DMS114 treated with DMSO at 0.1 percent for 48 hours (cell line): ENCODE measurements at regions not wholly inside any gene's neighbourhood (a gene's known extent, or its start where the extent isn't known, plus 50 kb on each side); places are given as distances from the start of the nearest gene placed in this dataset.

Experiments
- DNase-seq: peaks from one replicate; lab custom pipeline; 2025; ENCODE audit not compliant: unreplicated experiment; lab: John Stamatoyannopoulos, UW

DNA sequence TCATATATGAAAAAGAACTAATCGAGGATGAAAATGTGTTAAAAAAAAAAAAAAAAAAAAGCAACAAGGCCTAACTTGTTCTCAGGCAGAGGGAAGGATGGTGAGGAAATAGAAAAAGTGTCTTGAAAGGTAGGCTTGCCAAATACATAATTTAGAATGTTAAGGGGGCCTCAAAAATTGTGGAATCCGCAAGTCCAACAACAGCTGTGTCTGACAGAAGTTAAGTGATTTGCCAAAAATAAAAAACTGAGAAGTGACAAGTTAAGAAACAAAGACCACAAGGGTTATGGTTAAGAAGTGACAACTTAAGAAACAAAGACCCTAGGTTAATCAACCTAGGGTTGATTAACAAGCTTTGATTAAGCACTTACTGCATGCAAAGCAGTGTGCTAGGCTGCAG is 110.6 kb downstream of the P2RY1 start:
- no peak for DNase-seq

DNA sequence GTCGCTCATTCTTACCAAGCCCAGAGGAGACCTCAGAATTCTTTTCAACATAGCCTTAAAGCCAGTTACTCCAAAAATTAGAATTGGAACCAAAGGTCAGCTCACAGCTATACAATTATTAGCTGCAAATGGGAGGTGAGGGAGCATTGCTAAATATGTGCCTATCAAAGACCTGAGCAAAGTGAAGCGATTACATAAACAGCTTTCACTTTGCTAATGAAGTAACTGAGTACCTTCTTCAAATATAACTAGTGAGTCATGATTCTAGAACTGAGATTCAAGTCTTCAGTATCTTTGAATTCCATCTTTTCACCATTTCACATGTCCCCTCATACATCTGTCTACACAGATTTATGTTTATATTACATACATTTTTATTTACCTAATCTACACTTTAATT is 122.6 kb downstream of the P2RY1 start:
- no peak for DNase-seq

DNA sequence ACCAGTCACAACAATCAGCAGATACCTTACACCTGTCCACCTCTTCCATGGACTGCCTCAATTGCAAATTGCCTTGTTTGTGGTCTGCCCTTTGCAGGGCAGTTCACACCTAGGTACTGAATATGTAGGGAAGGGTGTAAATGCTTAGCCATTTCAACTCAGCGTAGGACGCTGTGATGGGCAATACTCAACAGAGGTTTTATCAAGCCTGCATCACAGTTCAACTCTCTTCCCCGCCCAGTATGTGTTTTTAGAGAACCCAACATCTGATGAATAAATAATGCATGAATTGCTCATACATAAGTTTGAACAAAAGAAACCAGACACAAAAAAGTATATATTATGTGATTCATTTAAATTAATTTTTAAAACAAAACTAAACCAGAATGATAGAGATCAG is 124.4 kb downstream of the P2RY1 start:
- no peak for DNase-seq

DNA sequence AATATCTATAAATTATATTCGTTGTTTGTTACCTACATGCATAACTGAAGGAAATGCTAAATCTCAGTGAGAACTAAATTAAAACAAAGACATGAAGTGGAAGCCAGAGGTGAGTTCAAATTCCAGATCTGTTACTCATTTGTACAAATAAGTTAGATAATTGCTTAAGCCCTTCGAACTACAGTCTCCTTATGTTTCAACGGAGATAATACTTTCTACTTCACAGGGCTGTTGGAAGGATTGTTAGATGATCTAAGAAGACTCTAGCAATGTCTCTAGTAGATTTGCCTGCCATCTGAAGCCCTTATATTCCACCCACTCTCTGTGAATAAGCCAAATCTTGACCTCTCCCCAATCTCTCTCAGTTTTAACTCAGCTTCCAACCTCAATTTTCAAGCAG is 125.8 kb downstream of the P2RY1 start:
- DNase-seq = no peak

DNA sequence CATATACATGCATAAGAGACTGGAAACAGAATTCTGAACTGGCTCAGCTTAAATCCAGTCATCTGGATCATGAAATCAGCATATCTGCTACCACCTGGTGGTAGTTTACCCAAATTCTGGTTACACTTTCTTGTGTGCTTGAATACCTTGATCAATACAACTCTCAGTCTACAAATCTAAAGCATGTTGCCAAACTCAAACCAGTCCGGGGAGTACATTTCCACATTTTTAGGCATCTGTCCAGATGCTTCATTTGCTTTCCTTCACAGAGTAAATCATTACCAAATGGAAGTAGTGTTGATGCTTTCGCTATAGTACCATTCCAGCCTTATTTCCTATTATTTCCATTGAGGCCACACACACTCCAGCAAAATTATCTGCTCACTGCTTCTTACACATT is 126.4 kb downstream of the P2RY1 start:
- DNase-seq = peak; percentile 3

DNA sequence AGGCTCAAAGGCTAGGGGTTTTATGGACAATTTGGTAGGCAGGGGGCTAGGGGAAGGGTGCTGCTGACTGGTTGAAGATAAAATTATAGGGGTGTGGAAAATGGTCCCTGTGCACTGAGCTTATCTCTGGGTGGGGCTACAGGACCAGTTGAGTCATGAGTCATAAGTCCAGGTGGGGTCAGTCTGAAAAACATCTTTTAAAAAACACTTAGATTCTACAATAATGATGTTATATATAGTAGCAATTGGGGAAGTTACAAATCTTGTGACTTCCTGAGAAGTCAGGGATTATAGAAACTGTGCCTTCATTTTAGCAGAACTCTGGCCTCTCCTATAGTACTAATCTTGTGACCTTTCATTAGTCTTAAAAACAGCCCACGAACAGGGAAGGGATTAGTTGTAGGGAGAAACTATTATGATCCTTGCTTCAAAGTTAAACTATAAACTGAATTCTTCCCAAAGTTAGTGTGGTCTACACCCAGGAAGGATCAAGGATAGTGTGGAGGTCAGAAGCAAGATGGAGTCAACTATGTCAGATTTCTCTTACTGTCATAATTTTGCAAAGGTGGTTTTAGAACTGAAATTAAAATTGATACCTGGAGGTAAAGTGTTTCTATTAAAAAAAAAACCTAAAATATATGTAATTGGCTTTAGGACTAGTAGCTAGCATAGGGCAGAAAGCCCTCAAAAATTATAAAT is 130.1 kb downstream of the P2RY1 start:
- DNase-seq = no peak

DNA sequence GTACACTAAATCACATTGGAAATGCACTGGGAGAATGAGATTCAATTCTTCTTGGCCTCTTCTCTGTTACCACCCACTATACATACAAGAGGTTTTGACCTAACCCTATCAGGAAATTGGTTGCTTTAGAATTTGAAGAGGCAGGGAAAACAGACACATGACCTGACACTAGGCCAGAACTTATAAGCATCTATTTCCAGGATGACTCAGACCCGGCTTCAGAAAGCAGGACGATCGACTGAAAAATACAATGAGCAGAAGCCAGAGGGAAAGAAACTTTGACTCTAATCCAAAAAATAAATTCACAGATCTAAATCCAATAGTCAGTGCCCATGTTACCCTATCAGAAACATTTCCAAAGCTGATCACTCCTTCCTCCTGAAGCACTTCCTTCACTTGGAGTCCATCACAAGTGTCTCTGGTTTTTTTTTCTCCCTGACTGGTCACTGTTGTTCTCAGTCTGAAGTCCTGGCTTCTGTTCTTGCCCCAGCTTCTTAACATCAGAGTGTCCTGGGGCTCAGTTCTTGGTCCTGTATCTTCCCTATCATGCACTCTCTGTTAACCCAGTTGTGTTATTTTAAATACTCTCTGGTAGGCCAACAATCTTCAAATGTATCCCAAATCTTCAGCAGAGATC is 133.6 kb downstream of the P2RY1 start:
- no peak for DNase-seq

DNA sequence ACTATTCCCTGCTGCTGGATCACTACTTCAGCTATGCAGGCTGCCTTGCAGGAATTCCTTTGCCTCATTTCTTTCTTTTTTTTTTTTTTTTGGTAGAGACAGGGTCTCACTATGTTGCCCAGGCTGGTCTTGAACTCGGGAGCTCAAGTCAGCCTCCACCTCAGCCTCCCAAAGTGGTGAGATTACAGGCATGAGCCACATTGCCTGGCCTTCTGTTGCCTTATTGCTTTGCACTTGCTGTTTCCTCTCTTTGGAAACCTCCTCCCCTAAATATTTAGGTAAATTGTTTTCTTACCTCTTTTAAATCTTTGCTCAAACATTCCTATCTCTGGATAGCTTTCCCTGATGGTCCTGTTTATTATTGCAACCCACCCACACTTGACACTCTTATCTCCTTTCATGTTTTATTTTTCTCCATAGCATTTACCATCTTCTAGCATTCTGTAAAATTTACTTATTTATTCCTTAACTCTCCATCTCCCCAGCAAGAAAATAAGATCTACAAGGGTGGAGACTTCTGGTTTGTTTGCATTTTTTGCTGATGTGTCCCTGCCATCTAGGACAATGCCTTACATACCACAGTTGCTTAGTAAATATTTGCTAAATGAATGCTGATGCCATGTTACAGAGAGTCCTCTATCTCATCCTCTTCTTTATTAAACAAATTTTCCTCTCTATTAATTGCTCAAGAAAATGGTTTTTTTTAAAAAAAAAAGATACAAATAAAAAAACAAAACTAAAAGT is 134.8 kb downstream of the P2RY1 start:
- no peak for DNase-seq

DNA sequence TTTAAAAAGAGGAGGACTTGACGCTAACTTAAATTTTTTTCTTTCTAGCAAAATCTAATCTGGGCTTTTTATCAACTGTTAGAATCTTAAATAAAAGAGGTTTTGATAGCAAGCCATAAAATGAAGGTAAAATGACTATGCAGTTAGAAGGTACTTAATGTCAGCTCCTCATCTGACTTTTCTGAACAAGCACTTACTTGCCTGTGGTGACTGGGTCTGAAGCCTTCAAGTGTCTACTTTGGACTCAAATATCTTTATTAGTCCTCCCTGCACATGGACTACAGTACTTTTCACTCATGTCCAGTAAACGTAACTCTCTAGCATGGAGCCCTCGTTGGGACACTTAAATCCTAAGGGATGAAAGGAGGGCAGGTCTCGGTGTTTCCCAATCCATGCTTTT is 135.9 kb downstream of the P2RY1 start:
- DNase-seq = no peak

DNA sequence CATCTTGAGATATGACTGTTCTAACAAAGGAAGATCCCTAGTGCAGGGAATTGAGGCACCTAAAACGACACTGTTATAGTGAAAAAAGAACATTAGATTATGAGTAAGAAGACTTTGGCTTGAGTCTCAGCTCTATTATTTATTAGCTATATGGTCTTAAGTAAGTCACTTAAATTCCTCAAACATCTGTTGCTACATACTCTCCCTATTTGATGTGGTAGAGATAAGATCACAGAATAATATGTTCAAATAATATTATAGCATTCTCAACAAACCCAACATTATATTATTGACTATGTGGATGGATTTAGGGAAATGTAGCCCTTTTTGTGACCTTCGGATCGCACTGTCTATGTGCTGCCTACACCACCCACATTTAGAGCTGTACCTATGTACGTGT is 136.9 kb downstream of the P2RY1 start:
- no peak for DNase-seq

DNA sequence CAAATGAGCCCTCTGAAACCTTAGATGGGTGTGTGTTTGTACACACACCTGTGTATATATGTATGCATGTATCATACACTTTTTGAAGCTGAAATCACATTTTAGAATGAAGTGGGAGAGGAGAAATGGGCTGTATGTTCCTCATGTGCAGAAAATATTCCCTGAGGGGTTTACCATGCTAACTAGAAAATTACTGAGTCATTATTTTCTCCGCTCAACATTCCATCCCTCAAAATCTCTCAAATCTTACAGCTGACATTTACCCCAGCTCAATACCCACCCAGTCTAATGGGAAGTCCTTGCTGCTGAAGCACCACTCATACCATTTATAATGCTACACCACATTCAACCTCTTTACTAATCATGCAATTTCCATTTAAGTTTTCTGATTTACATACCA is 138.6 kb downstream of the P2RY1 start:
- DNase-seq = no peak

DNA sequence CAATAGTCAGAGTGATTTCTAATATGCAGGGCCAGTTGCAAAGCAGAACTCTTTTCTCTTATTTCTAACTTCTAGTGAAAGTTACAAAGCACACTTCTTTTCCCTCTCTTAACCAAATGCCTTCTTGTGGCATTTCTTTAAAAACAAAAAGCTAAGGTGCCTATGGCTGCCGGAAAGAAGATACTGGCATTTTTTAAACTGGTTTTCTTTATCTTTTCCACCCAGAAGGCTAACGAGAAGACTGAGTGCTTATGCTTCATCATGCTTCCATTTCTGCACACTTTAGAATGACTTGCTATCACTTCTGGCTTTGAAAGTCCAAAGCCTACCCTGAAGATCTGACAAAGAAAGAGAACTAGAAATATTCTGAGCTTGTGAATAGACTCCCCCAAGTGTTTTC is 141.3 kb downstream of the P2RY1 start:
- DNase-seq = no peak

DNA sequence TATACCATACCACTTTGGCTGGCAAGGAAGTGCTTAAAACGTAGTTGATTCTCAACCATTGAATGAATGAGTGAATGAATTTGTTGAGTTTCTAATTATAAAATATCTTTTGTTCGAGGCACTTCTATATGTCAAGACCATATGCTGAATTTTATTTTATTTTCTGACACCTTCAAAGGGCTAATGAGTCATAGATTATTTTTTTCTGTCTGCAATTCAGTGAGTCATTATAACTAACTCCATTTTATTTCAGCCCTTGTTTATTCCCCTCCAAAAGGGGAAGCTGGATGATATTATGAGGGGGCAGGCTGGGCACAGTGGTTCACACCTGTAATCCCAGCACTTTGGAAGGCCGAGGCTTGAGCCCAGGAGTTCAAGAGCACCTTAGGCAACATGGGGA is 142.4 kb downstream of the P2RY1 start:
- DNase-seq = no peak

DNA sequence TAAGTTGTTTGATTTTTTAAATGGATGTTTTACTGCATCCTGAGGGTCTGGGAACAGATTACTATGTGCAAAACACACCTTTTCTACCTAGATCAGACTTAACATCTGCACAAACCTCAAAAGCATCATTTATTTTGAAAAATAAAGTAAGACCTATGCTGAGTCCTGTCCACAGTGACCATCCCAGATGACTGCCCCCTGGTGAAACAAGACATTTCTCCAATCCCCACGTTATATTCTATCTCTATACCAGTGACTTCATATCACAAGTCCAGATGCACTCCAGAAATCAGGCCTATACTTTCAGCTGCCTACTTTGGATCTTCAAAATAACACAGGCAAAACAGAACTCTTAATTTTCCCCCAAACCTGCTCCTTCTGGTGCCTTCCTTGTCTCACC is 143.2 kb downstream of the P2RY1 start:
- DNase-seq = no peak

DNA sequence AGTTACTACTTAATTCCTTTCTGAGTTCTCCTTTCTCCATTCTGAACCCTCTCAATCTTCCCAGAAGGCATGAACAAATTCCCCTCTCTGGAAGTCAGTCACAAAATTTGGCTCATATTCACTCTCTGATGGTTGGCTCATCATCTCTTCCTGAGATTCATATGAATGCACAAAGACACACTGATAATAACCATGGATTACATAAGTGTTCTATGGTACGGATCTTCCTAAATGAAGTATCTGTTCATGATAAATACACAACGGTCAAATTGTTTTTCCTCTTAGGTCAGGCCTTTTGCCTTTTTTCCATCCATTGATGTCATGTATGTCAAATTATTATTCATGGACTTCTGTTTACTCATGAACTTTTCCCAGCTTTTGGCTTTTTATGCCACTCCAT is 162.6 kb downstream of the P2RY1 start:
- DNase-seq = no peak

DNA sequence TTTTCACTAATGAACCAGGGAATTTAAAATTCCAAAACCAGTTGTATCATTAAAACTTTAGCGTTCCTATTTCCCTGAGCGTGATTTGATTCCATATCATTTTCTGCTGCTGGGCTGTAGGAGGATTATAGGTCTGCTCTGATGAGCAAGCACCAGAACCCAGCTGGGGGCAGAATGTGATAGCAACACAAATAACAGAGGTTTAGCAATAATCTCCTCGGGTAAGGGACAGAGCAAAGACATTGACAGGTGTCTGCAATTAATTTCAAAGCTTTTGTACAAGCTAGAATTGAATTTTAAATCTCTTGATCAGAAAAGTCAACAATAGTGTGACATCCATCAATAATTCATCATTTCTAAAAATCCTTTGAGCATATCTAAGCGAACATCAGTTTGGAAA is 163.4 kb upstream of the RAP2B start:
- DNase-seq = no peak

DNA sequence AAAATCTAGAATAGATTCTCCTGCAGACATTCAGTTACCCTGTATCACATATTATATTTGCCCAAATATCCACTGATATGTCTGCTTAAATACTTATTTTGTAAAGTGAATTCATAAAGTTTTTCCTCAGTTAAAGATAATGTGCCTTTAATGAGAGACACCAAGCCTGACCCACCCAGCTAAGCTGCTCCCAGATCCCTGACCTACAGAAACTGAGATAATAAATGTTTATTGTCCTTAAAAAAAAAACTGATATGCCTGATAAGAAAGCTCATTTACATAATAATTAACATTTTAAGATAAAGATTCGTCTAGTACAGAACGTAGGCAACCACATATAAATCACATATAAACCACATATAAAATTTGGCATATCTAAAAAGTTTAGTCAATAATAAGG is 161.7 kb upstream of the RAP2B start:
- DNase-seq = no peak

DNA sequence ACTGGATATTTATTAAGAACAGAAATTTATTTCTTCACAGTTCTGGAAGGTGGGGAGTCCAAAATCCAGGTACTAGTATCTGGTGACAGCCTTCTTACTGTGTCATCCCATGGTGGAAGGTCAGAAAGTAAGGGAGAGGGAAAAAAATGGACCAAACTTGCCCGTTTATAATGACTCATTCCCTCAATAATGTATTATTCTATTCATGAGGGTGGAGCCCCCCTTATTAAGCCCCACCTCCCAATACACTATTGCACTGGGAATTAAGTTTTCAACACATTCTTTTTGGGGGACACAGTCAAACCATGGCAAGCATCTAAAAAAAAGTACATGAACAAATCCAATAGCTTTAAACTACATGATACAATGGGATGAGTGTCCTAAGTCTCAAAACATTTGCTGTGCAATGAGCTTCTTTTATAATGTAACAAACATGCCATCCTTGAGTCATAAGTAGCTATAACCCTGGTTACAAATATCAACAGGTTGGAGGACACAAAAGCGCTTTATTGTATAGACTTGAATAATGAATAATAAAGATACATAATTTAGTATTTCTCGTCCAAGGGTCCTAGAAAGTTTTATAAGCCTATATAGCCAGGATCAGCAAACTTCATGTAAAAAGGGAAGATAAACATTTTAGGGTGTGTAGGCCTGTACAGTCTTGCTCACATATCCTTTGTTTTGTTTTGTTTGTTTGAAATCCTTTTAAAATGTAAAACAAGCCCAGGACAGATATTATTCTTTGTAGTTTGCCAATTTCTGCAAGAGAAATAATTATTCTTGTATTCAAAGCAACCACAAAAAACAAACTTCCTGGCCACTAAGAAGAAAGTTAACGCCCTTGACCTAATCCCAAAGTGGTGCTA is 160.6 kb upstream of the RAP2B start:
- DNase-seq = no peak

DNA sequence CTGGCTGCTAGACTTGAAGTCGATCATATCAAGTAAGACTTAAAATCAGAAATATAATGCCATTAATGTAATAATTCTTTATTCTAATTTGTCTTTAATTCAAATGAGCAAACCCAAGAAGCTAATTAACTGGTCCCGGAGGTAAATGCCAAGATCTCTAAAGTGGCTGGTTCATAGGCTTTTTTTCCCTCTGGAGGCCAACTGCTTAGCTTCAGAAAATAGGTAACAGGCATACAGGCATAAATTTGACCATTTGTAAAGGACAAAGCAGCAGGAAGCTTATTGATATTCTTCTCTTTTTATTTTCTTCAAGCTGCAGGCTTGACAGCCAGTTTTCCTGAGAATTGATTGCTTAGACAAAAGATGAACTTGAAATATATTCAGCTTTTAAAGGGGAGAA is 158.6 kb upstream of the RAP2B start:
- DNase-seq = no peak

DNA sequence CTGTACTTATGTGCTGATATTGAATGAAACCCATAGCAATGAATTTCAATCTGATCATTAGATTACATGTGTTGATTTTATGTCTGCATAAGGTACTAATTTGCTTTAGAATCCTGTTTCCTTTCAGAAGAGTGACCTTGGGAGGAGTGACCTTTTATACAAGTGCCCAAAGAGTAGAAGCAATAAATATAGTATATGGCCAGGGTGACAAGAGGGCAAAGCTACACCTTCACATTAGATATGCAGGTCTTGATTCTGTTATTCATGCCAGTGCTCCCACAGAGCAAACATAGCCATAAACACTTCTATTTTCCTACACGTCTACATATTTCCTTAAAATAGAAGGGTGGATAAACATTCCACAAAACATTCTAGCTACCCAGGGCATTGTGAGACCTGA is 158.2 kb upstream of the RAP2B start:
- no peak for DNase-seq

DNA sequence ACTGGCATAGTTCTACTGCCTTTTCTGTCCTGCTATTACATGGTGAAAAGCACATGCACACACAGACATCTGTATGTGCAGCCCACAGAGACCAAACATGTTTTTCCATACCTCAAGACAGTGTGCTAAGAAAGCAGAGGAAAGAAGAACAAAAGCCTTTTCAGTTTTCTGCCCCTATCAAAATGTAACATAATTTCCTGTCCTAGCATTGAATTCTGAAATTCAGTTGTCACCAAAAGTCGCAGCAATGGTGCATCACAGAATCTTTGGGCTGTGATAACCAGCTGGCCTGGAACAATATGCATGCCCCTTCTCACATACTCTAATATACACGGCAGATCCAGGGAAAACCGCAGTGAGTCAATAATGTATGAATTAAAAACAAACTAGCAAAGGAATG is 153.8 kb upstream of the RAP2B start:
- no peak for DNase-seq

DNA sequence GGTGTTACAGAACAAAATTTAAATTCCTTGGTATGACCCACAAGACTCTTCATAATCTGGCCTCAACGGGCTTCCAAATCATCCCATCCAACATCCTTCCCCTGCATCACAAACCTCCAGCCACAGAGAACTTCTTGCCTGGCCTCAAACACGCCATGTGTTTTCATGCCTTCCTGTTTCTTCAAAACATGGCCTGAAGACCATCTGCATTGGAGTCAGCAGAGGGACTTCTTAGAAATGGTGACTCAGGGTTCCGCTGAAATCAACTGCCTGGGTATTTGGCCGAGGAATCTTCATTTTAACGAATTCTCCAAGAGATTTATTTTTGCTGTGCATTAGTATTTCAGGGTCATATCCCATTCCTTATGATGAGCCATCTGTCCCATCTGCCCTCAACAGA is 138.1 kb upstream of the RAP2B start:
- no peak for DNase-seq
